ENCODE measurements at regions not wholly inside any gene's neighbourhood (a gene's known extent, or its start where the extent isn't known, plus 50 kb on each side); places are given as distances from the start of the nearest gene placed in this dataset.

GRCh38 chr14:97578982-97579548 is 781.9 kb downstream of the VRK1 start:
- no peak for DNase-seq (ENCODE audit: low read depth in 2 of 2)

- DNase-seq (ENCODE audit: low read depth in 2 of 2), result no peak
Observed at GRCh38 chr14:97581016-97581415, 783.8 kb downstream of the VRK1 start.

GRCh38 chr14:97582022-97582421 is 784.8 kb downstream of the VRK1 start:
- no peak for DNase-seq (ENCODE audit: low read depth in 2 of 2)

DNA sequence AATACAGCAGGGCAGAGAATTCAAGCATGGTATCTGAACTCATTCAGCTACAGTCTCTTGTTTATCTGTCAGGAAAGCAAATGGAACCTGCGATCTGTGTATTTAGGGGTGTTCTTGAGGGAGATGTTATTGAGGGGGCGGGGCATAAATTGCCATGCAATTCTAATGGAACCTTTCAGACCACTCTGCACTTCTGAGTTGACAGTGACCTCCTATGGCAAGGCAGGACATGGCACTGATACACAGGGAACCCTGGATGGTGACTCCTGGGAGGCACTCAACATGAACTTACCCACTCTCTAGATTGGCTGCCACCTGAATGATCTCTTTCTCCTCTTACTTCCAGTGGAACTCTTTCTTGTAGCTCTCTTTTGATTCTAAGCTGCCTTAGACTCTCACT is 787.3 kb downstream of the VRK1 start:
- no peak for DNase-seq (ENCODE audit: low read depth in 2 of 2)

DNA sequence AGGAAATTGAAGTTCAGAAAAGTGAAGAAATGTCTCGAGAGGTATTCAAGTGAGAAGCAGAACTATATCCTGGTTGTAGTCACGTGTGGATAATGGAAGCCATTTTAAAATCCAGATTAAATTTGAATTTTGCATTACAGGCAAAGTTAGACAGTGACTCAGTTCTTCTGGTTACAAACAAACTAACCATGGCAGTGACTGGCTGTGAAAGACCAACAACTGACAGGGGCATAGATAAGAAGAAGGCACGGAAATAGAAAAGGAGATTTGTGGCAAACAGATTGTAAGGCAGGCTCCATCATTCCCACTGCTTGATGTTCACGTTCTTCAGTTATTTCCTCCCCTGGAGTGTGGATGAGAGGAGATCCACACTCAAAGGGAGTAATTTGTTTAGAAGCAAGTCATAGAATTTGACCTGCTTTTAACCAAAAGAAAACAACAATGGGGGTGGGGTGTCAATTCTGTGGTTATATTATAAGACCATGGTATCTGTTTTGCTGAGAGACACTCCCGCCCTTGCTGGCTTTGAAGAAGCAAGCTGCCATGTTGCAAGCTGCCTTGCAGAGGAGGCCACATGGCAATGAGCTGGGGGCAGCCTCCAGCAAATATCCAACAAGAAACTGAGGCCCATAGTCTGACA is 795.3 kb downstream of the VRK1 start:
- no peak for DNase-seq (ENCODE audit: low read depth in 2 of 2)

- DNase-seq (ENCODE audit: low read depth in 2 of 2), result no peak
Observed at GRCh38 chr14:97594306-97594705, 797.1 kb downstream of the VRK1 start.

GRCh38 chr14:97602438-97603117 is 805.4 kb downstream of the VRK1 start:
- DNase-seq (ENCODE audit: low read depth in 2 of 2), result no peak

DNA sequence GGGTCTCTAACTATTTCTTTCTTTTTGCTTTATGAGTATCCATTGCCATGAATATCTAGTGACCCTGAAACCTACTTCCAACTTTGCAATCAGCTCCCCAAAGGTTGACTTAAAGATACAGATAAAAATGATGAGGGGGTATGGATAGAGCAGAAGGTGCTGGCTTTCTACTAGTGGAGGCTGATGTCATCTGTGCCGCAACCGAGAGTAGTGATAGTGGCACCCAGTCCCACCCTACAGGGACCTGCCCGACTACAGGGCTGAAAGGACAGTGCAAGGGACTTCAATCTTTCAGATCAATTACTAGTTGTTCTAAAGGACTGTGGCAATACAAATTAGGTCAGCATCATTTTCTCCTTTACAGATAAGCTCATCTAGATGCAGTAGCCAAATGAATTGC is 806.0 kb downstream of the VRK1 start:
- no peak for DNase-seq (ENCODE audit: low read depth in 2 of 2)

DNA sequence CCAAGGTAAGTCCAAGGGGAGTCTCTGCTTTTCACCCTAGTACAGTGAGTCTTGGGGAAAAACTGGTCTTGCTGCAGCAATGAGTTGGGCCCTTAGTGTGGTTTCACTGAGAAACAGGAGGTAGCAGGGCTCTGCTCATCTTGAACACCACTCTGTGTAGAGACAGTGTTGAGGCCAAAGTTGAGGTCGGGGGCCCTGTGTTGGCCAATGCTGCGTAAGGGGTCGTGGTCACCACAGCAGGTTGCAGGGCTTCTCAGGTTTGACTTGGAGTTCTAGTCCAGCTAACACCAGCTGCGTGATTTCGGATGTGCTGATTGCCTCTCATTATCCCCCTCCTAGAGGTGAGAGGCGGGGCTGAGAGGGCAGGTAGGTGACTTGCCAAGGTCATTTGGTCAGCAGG is 807.5 kb downstream of the VRK1 start:
- no peak for DNase-seq (ENCODE audit: low read depth in 2 of 2)

- no peak for DNase-seq (ENCODE audit: low read depth in 2 of 2)
Observed at GRCh38 chr14:97618401-97618800, 821.2 kb downstream of the VRK1 start.

DNA sequence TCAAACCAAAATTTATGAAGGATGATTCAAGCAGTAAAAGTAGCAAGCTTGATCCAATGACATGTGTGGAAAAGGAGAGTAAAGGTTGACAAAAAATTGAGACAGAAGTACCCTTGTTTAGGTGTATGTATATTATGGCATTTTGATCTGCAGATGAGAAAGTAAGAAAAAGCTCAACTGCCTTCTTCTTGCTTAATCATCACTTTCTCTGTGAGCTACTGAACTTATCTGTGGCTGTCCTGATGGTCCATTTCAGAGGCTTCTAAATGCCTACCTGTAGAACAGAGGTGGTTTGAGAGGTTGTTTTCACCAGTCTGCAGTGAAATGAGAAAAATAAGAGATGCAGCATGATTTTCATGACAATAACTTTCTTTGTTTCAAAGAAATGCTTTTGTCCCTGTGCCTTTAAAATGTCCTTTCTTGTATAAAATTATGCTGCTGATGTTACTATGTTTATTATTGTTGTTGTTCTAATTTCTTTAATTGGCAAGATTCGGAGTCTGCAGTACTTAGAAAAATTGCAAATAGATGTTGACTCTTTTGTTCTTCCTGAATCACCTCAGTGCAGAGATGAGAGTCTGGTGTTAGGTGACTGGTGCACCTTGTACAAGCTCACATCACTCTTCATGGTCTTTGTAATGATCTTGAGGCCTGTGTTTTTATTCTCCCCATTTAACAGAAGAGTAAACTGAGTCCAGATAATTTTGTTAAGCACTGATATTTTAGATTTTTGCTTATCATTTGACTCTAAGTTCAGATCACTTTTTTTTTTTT is 821.9 kb downstream of the VRK1 start:
- DNase-seq (ENCODE audit: low read depth in 2 of 2), result no peak

DNA sequence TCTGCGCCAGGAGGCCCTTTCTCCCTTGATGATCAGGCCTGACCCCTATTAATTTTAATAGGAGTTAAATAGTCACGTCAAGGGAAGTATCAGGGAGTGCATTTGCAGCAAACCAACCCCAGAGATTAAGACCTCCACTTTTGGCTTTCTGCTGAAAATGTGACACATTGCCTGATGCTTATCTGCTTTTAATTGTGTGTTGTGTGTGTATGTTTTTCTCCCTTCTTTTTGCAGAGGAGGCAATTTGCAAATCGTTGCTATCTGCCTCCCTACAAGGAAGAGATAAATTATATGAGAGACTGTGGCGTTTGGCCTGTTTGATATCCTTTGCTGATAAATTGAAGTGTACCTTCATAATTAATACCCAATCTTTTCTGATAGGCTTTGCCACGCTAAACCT is 822.9 kb downstream of the VRK1 start:
- DNase-seq (ENCODE audit: low read depth in 2 of 2), result no peak

- DNase-seq (ENCODE audit: low read depth in 2 of 2), result no peak
Observed at GRCh38 chr14:97624985-97625384, 827.8 kb downstream of the VRK1 start.

DNA sequence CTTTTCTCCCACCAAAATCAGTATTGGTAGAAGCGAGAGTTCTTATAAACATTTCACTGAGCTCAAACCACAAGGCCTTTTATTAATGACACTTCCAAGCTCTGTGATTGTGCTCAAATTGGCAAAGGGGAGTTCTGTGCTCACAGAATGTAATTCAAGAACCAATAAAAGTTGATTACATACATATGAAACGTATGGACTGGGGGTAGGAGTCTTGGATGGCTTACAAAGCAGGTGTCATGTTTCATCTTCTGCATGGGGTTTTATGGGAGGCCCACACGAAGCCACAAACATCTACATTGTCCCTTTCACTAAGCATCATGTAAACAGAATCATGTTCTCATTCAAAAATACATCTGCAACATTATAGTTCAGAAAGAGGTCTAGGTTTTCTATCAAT is 828.3 kb downstream of the VRK1 start:
- peak; percentile 53 to 54 for DNase-seq (ENCODE audit: low read depth in 2 of 2)

DNA sequence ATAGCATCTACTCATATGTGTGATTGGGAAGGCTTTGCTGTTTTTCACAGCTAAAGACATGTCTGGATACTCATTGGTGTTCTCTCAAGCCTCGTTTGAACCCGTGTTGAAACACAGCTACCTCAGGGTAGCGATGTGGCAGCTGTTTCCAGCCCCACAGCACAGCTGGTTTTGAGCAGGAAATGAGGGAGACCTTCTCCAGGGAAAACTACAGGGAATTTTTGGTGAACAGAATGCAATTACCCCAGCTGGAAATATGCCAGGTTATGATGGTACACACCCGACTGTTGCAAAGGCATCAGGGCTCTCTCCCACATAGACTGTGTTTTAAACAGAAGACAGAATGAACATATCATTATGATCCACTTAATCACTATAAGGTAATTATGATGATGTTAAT is 828.9 kb downstream of the VRK1 start:
- no peak for DNase-seq (ENCODE audit: low read depth in 2 of 2)

- no peak for DNase-seq (ENCODE audit: low read depth in 2 of 2)
Observed at GRCh38 chr14:97630249-97630648, 833.1 kb downstream of the VRK1 start.

DNA sequence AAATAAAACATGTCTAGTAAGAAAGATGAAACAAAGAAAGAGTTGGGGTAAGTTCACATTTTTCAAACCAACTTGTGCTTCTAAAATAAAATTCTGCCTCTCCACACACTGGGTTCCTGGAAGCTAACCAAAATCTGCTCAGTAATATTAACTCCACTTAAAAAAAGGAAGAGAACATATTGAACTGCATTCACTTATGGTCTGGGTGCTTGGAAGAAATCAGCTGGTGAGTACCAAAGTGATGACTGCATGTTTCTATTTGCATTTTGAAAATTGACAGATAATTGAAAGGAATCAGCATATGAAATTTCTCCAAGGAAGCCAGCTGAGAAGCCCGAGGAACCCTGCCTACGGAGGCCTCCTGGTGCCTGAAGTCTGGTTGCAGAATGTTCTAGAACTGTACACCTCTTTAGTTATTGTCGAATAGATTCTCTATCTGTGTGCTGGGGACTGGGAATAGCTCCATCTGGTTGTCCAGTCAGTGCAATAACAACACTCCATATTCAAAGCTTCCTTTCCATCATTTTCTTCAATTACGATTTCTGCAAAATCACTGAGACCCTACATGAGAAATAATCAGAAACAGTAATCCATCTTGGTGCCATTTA is 836.1 kb downstream of the VRK1 start:
- DNase-seq (ENCODE audit: low read depth in 2 of 2), result no peak

- DNase-seq (ENCODE audit: low read depth in 2 of 2), result no peak
Observed at GRCh38 chr14:97634751-97635150, 837.6 kb downstream of the VRK1 start.

- no peak for DNase-seq (ENCODE audit: low read depth in 2 of 2)
Observed at GRCh38 chr14:97638864-97639263, 841.7 kb downstream of the VRK1 start.

- DNase-seq (ENCODE audit: low read depth in 2 of 2), result no peak
Observed at GRCh38 chr14:97640031-97640430, 842.8 kb downstream of the VRK1 start.

DNA sequence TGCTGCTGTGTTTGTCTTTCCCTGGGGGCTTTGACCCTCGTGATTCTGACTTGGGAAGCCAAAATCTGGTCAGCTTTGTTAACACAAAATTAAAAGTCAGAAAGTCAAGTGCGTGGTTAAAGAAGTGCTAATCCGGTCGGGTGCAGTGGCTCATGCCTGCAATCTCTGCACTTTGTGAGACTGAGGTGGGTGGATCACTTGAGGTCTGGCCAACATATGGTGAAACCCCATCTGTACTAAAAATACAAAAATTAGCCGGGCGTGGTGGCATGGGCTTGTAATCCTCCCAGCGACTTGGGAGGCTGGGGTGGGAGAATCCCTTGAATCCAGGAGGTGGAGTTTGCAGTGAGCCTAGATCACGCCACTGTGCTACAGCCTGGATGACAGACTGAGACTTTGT is 844.6 kb downstream of the VRK1 start:
- peak in 1 of 2 experiments; percentile 20 for DNase-seq (ENCODE audit: low read depth in 2 of 2)

DNA sequence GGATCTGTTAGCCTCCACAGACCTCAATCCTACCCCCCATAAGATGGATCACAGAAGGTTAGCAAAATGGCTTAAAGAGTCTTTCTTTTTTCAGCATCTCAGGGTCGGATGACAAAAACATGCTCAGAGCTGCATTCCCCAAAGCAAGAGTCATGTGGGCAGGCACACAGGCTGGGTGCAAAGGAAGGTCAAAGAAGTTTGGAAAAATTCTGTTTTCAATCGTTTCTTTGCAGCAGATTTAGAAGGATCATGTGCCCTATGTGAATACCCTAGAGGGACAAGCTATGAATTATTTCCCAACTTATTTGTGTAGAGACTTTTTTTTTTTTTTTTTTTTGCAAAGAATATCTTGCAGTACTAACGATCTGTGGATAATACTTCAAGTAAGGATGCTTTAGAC is 845.4 kb downstream of the VRK1 start:
- DNase-seq (ENCODE audit: low read depth in 2 of 2), result no peak

Data from fibroblast of skin of left quadriceps (primary cell).